Activated effector memory CD4-positive, alpha-beta T cell treated with Interleukin-2 at 50 U/mL for 16 hours (primary cell): ENCODE measurements at regions not wholly inside any gene's neighbourhood (a gene's known extent, or its start where the extent isn't known, plus 50 kb on each side); places are given as distances from the start of the nearest gene placed in this dataset.

Source experiments
- DNase-seq: peaks from one replicate; pipeline ENCODE4 v3.0.0-alpha.2; 2020

DNA sequence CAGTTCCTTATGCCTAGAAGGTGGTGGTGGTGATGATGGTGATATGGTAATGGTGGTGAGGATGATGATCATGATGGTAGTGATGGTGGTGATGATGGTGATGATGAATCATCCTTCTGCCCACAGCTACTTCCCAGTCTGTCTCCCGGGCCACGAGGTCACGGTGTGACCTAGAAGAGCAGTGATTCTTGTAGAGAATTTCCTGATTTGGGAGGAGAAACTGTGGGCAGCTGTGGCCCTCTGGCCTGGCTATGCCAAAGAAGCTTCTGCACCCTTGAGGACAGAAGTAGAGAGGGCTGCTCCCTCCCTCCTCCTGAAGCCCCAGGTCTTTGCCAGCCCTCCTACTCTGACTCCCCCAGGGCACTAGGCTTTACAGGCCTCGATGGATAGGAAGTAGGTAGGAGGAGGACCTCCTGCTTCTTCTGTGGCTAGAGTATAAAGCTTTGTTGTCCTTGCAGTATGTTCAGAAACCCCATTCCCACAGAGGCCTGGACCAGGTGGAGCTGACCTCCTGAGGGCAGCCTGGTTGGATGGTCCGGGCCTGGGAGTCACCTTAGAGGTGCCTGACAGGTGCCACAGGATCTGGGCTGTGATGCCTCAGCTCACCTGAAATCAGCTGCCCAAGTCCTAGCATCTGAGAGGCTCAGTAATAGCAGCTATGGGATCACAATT lies 57.9 kb upstream of the EPAS1 start:
- DNase-seq = no peak

DNA sequence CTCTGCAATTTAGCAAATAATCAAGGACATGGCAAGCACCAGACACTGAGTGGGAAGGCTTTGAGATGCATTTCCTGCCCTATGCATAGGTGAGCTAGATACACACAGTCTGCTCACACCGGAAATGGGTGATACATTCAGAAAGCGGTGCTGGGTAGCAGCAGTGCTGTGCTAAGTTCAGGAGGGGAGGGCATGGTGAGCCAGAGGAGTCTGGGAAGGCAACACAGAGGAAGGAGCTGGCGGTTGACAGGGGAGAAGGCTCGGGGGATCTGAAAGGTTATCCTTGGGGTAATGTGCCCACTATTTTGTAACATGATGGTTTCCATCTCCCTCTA lies 57.4 kb upstream of the EPAS1 start:
- DNase-seq = peak; percentile 56

DNA sequence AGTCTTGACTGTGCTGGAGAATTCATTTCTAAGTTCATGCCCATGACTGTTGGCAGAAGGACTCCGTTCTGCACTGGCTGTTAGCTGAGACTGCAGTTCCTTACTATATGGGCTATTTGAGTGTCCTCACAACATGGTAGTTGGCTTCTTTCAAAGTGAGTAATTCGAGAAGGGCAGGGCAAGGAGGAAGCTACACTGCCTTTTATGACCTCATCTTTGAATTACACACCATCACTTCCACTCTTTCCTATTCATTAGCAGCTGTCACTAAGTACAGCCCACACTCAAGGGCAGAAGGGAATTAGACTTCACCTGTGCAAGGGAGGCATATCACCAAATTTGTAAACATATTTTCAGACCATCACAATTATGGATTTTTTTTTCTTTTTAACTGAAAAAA lies 55.9 kb upstream of the EPAS1 start:
- no peak for DNase-seq

DNA sequence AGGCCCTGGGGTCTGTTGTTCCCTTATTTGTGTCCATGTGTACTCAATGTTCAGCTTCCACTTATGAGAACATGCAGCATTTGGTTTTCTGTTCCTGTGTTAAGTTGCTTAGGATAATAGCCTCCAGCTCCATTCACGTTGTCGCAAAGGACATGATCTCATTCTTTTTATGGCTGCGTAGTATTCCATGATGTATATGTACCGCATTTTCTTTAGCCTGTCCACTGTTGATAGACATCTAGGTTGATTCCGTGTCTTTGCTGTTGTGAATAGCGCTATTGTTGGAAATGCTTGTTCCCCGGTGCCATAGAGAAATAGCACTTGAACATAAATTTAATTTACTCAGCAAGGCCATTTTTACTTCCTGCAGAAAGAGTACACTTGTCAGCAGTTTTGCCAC lies 51.3 kb upstream of the EPAS1 start:
- DNase-seq = no peak

DNA sequence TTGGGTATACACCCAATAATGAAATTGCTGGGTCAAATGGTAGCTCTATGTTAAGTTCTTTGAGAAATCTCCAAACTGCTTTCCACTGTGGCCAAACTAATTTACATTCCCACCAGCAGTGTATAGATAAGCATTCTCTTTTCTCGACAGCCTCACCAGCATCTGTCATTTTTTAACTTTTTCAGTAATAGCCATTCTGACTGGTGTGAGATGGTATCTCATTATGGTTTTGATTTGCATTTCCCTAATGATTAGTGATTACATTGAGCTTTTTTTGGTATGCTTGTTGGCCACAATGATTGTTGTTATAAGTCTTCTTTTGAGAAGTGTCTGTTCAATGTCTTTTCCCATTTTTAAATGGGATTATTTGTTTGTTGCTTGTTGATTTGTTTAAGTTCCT lies 50.4 kb upstream of the EPAS1 start:
- no peak for DNase-seq
